Glutamatergic neuron (in vitro differentiated cells): ENCODE measurements at regions not wholly inside any gene's neighbourhood (a gene's known extent, or its start where the extent isn't known, plus 50 kb on each side); places are given as distances from the start of the nearest gene placed in this dataset.

Experiments
- DNase-seq: peaks from one replicate; pipeline ENCODE4 v3.0.0; 2022
- H3K27ac Mint-ChIP-seq: one replicate; pipeline ENCODE4 v1.8.0; 2020; ENCODE audit warnings: mild to moderate bottlenecking, mixed read lengths, inconsistent platforms; ENCODE audit not compliant: unreplicated experiment
- H3K27me3 Mint-ChIP-seq: one replicate; pipeline ENCODE4 v1.8.0; 2020; ENCODE audit warnings: mild to moderate bottlenecking, moderate library complexity, mixed read lengths, inconsistent platforms; ENCODE audit not compliant: unreplicated experiment
- H3K36me3 Mint-ChIP-seq: one replicate; pipeline ENCODE4 v1.8.0; 2020; ENCODE audit warnings: mild to moderate bottlenecking, mixed read lengths, inconsistent platforms; ENCODE audit not compliant: unreplicated experiment
- H3K4me1 Mint-ChIP-seq: one replicate; pipeline ENCODE4 v1.8.0; 2020; ENCODE audit warnings: mild to moderate bottlenecking, low read depth, mixed read lengths, inconsistent platforms; ENCODE audit not compliant: unreplicated experiment
- H3K4me3 Mint-ChIP-seq: one replicate; pipeline ENCODE4 v1.8.0; 2020; ENCODE audit warnings: mild to moderate bottlenecking, mixed read lengths, inconsistent platforms; ENCODE audit not compliant: unreplicated experiment
- H3K9me3 Mint-ChIP-seq: one replicate; pipeline ENCODE4 v1.8.0; 2020; ENCODE audit warnings: mild to moderate bottlenecking, moderate library complexity, mixed read lengths, inconsistent platforms; ENCODE audit not compliant: unreplicated experiment
- CTCF ChIP-seq: fragments of 200-600 bp; sonication (generic); IDR thresholded peaks from one replicate; pipeline ENCODE4 v1.5.0; 2021; ENCODE audit not compliant: partially characterized antibody, unreplicated experiment

GRCh38 chr5:97458851-97459250 is 275.8 kb upstream of the RIOK2 start:
- H3K36me3 Mint-ChIP-seq: no peaks in the 10 kb centered on the region
- no peak overlapping the region for H3K27ac Mint-ChIP-seq
- H3K4me1 Mint-ChIP-seq: no peaks in the 10 kb centered on the region
- TF ChIP-seq CTCF: no peak
- H3K27me3 Mint-ChIP-seq: no peaks in the 10 kb centered on the region
- no peak for DNase-seq
- no peaks in the 10 kb centered on the region for H3K9me3 Mint-ChIP-seq
- no peak overlapping the region for H3K4me3 Mint-ChIP-seq

- peaks cover 5% of the 10 kb centered on the region for H3K9me3 Mint-ChIP-seq
- no peak overlapping the region for H3K27ac Mint-ChIP-seq
- DNase-seq: no peak
- TF ChIP-seq CTCF: no peak
- H3K4me3 Mint-ChIP-seq: no peak overlapping the region
- no peaks in the 10 kb centered on the region for H3K4me1 Mint-ChIP-seq
- H3K36me3 Mint-ChIP-seq: peaks cover 6% of the 10 kb centered on the region
- H3K27me3 Mint-ChIP-seq: no peaks in the 10 kb centered on the region
Measured at GRCh38 chr5:97471951-97472350, 288.9 kb upstream of the RIOK2 start.

GRCh38 chr5:97475847-97476246 is 292.8 kb upstream of the RIOK2 start:
- no peak for TF ChIP-seq CTCF
- Mint-ChIP-seq H3K36me3 (no peaks in the 10 kb centered on the region), H3K4me3 (no peak overlapping the region), H3K27me3 (no peaks in the 10 kb centered on the region), H3K4me1 (no peaks in the 10 kb centered on the region), H3K27ac (no peak overlapping the region), H3K9me3 (peaks cover 2% of the 10 kb centered on the region)
- DNase-seq: no peak

GRCh38 chr5:97476852-97477534 is 293.9 kb upstream of the RIOK2 start:
- DNase-seq: no peak
- Mint-ChIP-seq H3K27ac (no peak overlapping the region), H3K4me1 (peaks cover 3% of the 10 kb centered on the region), H3K9me3 (peaks cover 2% of the 10 kb centered on the region), H3K36me3 (no peaks in the 10 kb centered on the region), H3K27me3 (no peaks in the 10 kb centered on the region), H3K4me3 (no peak overlapping the region)
- no peak for TF ChIP-seq CTCF

- Mint-ChIP-seq H3K4me3 (no peak overlapping the region), H3K9me3 (no peaks in the 10 kb centered on the region), H3K27me3 (no peaks in the 10 kb centered on the region), H3K27ac (no peak overlapping the region), H3K4me1 (peaks cover 3% of the 10 kb centered on the region), H3K36me3 (no peaks in the 10 kb centered on the region)
- no peak for DNase-seq
- TF ChIP-seq CTCF: no peak
Measured at GRCh38 chr5:97478483-97478882, 295.4 kb upstream of the RIOK2 start.
